ENCODE measurements at regions not wholly inside any gene's neighbourhood (a gene's known extent, or its start where the extent isn't known, plus 50 kb on each side); places are given as distances from the start of the nearest gene placed in this dataset.

- H3K79me2 ChIP-seq: no peaks in the 10 kb centered on the region
- TF ChIP-seq CTCF (IDR thresholded peaks at IDR 0.05): no peak
Observed at GRCh38 chr17:69712801-69713311, 298.4 kb downstream of the MAP2K6 start.

GRCh38 chr17:69713815-69714214 is 299.3 kb downstream of the MAP2K6 start:
- no peak for TF ChIP-seq CTCF (IDR thresholded peaks at IDR 0.05)
- Histone ChIP-seq H3K9ac (no peak overlapping the region), H3K79me2 (no peaks in the 10 kb centered on the region), H3K27me3 (ENCODE audit: control insufficient read depth, insufficient read depth, low read length) (no peaks in the 10 kb centered on the region), H3K4me1 (peaks cover 15% of the 10 kb centered on the region), H3K4me3 (ENCODE audit: low read depth, low read length) (no peak overlapping the region), H3K4me2 (ENCODE audit: low read length) (no peak overlapping the region), H2AFZ (no peak overlapping the region), H3K27ac (no peak overlapping the region), H3K36me3 (ENCODE audit: control insufficient read depth, insufficient read depth, low read length) (no peaks in the 10 kb centered on the region), H3K9me3 (ENCODE audit: control insufficient read depth, low read length) (no peaks in the 10 kb centered on the region)

More at GRCh38 chr17:69712801-69713311, 298.4 kb downstream of the MAP2K6 start:
- Histone ChIP-seq H3K9me3 (ENCODE audit: control insufficient read depth, low read length) (no peaks in the 10 kb centered on the region), H3K4me1 (peaks cover 14% of the 10 kb centered on the region), H3K27me3 (ENCODE audit: control insufficient read depth, insufficient read depth, low read length) (no peaks in the 10 kb centered on the region), H3K27ac (no peak overlapping the region), H3K36me3 (ENCODE audit: control insufficient read depth, insufficient read depth, low read length) (no peaks in the 10 kb centered on the region), H3K4me2 (ENCODE audit: low read length) (peak overlapping the region; percentile 41), H3K4me3 (ENCODE audit: low read depth, low read length) (no peak overlapping the region), H2AFZ (peak overlapping the region; percentile 8), H3K9ac (no peak overlapping the region)

- no peak overlapping the region for H3K9ac ChIP-seq
- H3K36me3 ChIP-seq (ENCODE audit: control insufficient read depth, insufficient read depth, low read length): no peaks in the 10 kb centered on the region
- H3K4me3 ChIP-seq (ENCODE audit: low read depth, low read length): no peak overlapping the region
- TF ChIP-seq CTCF (IDR thresholded peaks at IDR 0.05): no peak
- peak overlapping the region; percentile 19 for H2AFZ ChIP-seq
- H3K79me2 ChIP-seq: no peaks in the 10 kb centered on the region
- H3K27me3 ChIP-seq (ENCODE audit: control insufficient read depth, insufficient read depth, low read length): no peaks in the 10 kb centered on the region
- no peaks in the 10 kb centered on the region for H3K9me3 ChIP-seq (ENCODE audit: control insufficient read depth, low read length)
- peaks cover 15% of the 10 kb centered on the region for H3K4me1 ChIP-seq
- H3K4me2 ChIP-seq (ENCODE audit: low read length): peak overlapping the region; percentile 30
- H3K27ac ChIP-seq: no peak overlapping the region
Observed at GRCh38 chr17:69714669-69715068, 300.2 kb downstream of the MAP2K6 start.

- H2AFZ ChIP-seq: no peak overlapping the region
Observed at GRCh38 chr17:69715656-69716055, 301.2 kb downstream of the MAP2K6 start.

More at GRCh38 chr17:69715656-69716055, 301.2 kb downstream of the MAP2K6 start:
- Histone ChIP-seq H3K9ac (no peak overlapping the region), H3K27ac (no peak overlapping the region), H3K4me3 (ENCODE audit: low read depth, low read length) (no peak overlapping the region), H3K36me3 (ENCODE audit: control insufficient read depth, insufficient read depth, low read length) (no peaks in the 10 kb centered on the region), H3K27me3 (ENCODE audit: control insufficient read depth, insufficient read depth, low read length) (no peaks in the 10 kb centered on the region), H3K9me3 (ENCODE audit: control insufficient read depth, low read length) (no peaks in the 10 kb centered on the region), H3K4me2 (ENCODE audit: low read length) (no peak overlapping the region), H3K79me2 (no peaks in the 10 kb centered on the region), H3K4me1 (peaks cover 15% of the 10 kb centered on the region)
- no peak for TF ChIP-seq CTCF (IDR thresholded peaks at IDR 0.05)
